AG08395 (cell line): ENCODE measurements at regions not wholly inside any gene's neighbourhood (a gene's known extent, or its start where the extent isn't known, plus 50 kb on each side); places are given as distances from the start of the nearest gene placed in this dataset.
A peak's percentile ranks its signal among the peaks of the same experiment; 100 is the strongest.
"Not testable (repeated sequence)": the region's sequence is repeated elsewhere in the genome, so short reads cannot be mapped to it uniquely, and the experiment has no call there.

Experiments
- DNase-seq: peaks from one replicate; pipeline ENCODE4 v3.0.0; 2012; ENCODE audit warnings: mixed read lengths, low spot score

- no peak for DNase-seq
These were observed 1830.0 kb upstream of the DEFB115 start for GRCh38 chr20:29427201-29428060.

- no peak for DNase-seq
These were observed 1826.9 kb upstream of the DEFB115 start for GRCh38 chr20:29430531-29430930.

GRCh38 chr20:29440721-29441120, 1816.7 kb upstream of the DEFB115 start:
- DNase-seq = not testable (repeated sequence)

- DNase-seq = peak; percentile 8
These were observed 1814.2 kb upstream of the DEFB115 start for GRCh38 chr20:29443206-29443781.

GRCh38 chr20:29443819-29444218, 1813.6 kb upstream of the DEFB115 start:
- no peak for DNase-seq

GRCh38 chr20:29445050-29445907, 1812.2 kb upstream of the DEFB115 start:
- not testable (repeated sequence) for DNase-seq

GRCh38 chr20:29447517-29448484, 1809.7 kb upstream of the DEFB115 start:
- DNase-seq = not testable (repeated sequence)

- DNase-seq = no peak
These were observed 1808.5 kb upstream of the DEFB115 start for GRCh38 chr20:29448806-29449470.

GRCh38 chr20:29452186-29452585, 1805.3 kb upstream of the DEFB115 start:
- DNase-seq = no peak

- not testable (repeated sequence) for DNase-seq
These were observed 1800.3 kb upstream of the DEFB115 start for GRCh38 chr20:29456987-29457693.

GRCh38 chr20:29472606-29473005, 1784.9 kb upstream of the DEFB115 start:
- no peak for DNase-seq

- DNase-seq = not testable (repeated sequence)
These were observed 1764.6 kb upstream of the DEFB115 start for GRCh38 chr20:29492840-29493239.

GRCh38 chr20:29496767-29497166, 1760.7 kb upstream of the DEFB115 start:
- DNase-seq = not testable (repeated sequence)

- DNase-seq = no peak
These were observed 1760.2 kb upstream of the DEFB115 start for GRCh38 chr20:29497261-29497671.

GRCh38 chr20:29497684-29498083, 1759.8 kb upstream of the DEFB115 start:
- not testable (repeated sequence) for DNase-seq

- not testable (repeated sequence) for DNase-seq
These were observed 1756.7 kb upstream of the DEFB115 start for GRCh38 chr20:29500738-29501137.

- not testable (repeated sequence) for DNase-seq
These were observed 1742.8 kb upstream of the DEFB115 start for GRCh38 chr20:29514634-29515033.

- DNase-seq = not testable (repeated sequence)
These were observed 1740.6 kb upstream of the DEFB115 start for GRCh38 chr20:29516847-29517246.

- DNase-seq = not testable (repeated sequence)
These were observed 1737.7 kb upstream of the DEFB115 start for GRCh38 chr20:29519610-29520241.
